Fibroblast of pulmonary artery (primary cell): ENCODE measurements at regions not wholly inside any gene's neighbourhood (a gene's known extent, or its start where the extent isn't known, plus 50 kb on each side); places are given as distances from the start of the nearest gene placed in this dataset.

Experiments
- DNase-seq: peaks from one replicate; pipeline ENCODE4 v3.0.0-alpha.2; 2010; ENCODE audit warnings: low read depth
- H3K4me3 ChIP-seq: replicated peaks from 2 replicates; pipeline ENCODE4 v1.5.1; 2011; ENCODE audit warnings: low read depth, mild to moderate bottlenecking, control low read depth, low read length, moderate library complexity
- CTCF ChIP-seq: IDR thresholded peaks from 2 replicates; pipeline ENCODE4 v1.5.1; 2011; ENCODE audit warnings: mild to moderate bottlenecking, control low read depth, low read length, inconsistent platforms; ENCODE audit errors: missing control alignments

GRCh38 chr5:38069360-38069759, 189.0 kb upstream of the EGFLAM start:
- H3K4me3 ChIP-seq: no peak overlapping the region
- no peak for TF ChIP-seq CTCF
- no peak for DNase-seq

GRCh38 chr5:38060354-38060753, 198.0 kb upstream of the EGFLAM start:
- TF ChIP-seq CTCF: no peak
- H3K4me3 ChIP-seq: no peak overlapping the region
- DNase-seq: no peak

GRCh38 chr5:38059876-38060275, 198.5 kb upstream of the EGFLAM start:
- H3K4me3 ChIP-seq: no peak overlapping the region
- TF ChIP-seq CTCF: no peak
- DNase-seq: no peak

GRCh38 chr5:38051711-38052511, 206.4 kb upstream of the EGFLAM start:
- TF ChIP-seq CTCF: no peak
- no peak for DNase-seq
- no peak overlapping the region for H3K4me3 ChIP-seq

- no peak overlapping the region for H3K4me3 ChIP-seq
- DNase-seq: no peak
- no peak for TF ChIP-seq CTCF
Measured at GRCh38 chr5:38048400-38048799, 208.6 kb upstream of the GDNF start.

- DNase-seq: no peak
- TF ChIP-seq CTCF: no peak
- H3K4me3 ChIP-seq: no peak overlapping the region
Measured at GRCh38 chr5:38046103-38046502, 206.3 kb upstream of the GDNF start.

- DNase-seq: no peak
- H3K4me3 ChIP-seq: no peak overlapping the region
- TF ChIP-seq CTCF: no peak
Measured at GRCh38 chr5:38045446-38045845, 205.6 kb upstream of the GDNF start.
